Activated B cell treated with CpG ODN at 0.5 μM for 24 hours (primary cell): ENCODE measurements at regions not wholly inside any gene's neighbourhood (a gene's known extent, or its start where the extent isn't known, plus 50 kb on each side); places are given as distances from the start of the nearest gene placed in this dataset.

Experiments used
- ATAC-seq: fragments of 200-7000 bp; cut with Tn5 transposase; one replicate; pipeline ENCODE4 v1.10.0; 2021; ENCODE audit warnings: low read depth, mild to moderate bottlenecking, moderate library complexity
- CTCF ChIA-PET: fragments of 350-600 bp; sonication (Branson Sonifier 250); formaldehyde crosslinking; loops from one replicate; lab custom pipeline; 2021; ENCODE audit warnings: antibody characterized with exemption; lab: Charles Lee
- POLR2A ChIA-PET: fragments of 350-600 bp; sonication (Branson Sonifier 250); formaldehyde crosslinking; loops from one replicate; lab custom pipeline; 2021; ENCODE audit warnings: antibody characterized with exemption; lab: Charles Lee
- DNase-seq: peaks from one replicate; pipeline ENCODE4 v3.0.0; 2022
- H3K27ac Mint-ChIP-seq: one replicate; pipeline ENCODE4 v1.8.0; 2020; ENCODE audit warnings: mixed read lengths
- H3K27me3 Mint-ChIP-seq: one replicate; pipeline ENCODE4 v1.8.0; 2021; ENCODE audit warnings: mixed read lengths
- H3K36me3 Mint-ChIP-seq: one replicate; pipeline ENCODE4 v1.8.0; 2021; ENCODE audit warnings: low read depth, mixed read lengths
- H3K4me1 Mint-ChIP-seq: one replicate; pipeline ENCODE4 v1.8.0; 2021; ENCODE audit warnings: mixed read lengths
- H3K4me3 Mint-ChIP-seq: one replicate; pipeline ENCODE4 v1.8.0; 2020; ENCODE audit warnings: mild to moderate bottlenecking, mixed read lengths
- H3K9me3 Mint-ChIP-seq: one replicate; pipeline ENCODE4 v1.8.0; 2020; ENCODE audit warnings: mixed read lengths
- CTCF ChIP-seq: fragments of 200-600 bp; IDR thresholded peaks from one replicate; pipeline ENCODE4 v1.8.0; 2022; ENCODE audit warnings: antibody characterized with exemption, mild to moderate bottlenecking
- intact Hi-C: fragments of 100-400 bp; cut with micrococcal nuclease; formaldehyde crosslinking; loops from one replicate; pipeline ENCODE4 v1.15.1; 2024

- intact Hi-C loops = no loop called here
- H3K4me1 Mint-ChIP-seq = no peaks in the 10 kb centered on the region
- no peak overlapping the region for H3K27ac Mint-ChIP-seq
- TF ChIP-seq CTCF = no peak
- ATAC-seq (no peak), DNase-seq (no peak)
- POLR2A ChIA-PET = no interaction called here
- CTCF ChIA-PET = no interaction called here
- H3K4me3 Mint-ChIP-seq = no peak overlapping the region
- H3K36me3 Mint-ChIP-seq = no peaks in the 10 kb centered on the region
- H3K27me3 Mint-ChIP-seq = no peaks in the 10 kb centered on the region
- H3K9me3 Mint-ChIP-seq = peaks cover 3% of the 10 kb centered on the region
Observed at GRCh38 chr20:7571101-7571500, 369.2 kb downstream of the HAO1 start.

- H3K27ac Mint-ChIP-seq = no peak overlapping the region
- H3K4me3 Mint-ChIP-seq = no peak overlapping the region
- no peaks in the 10 kb centered on the region for H3K4me1 Mint-ChIP-seq
- DNase-seq (no peak), ATAC-seq (no peak)
- POLR2A ChIA-PET = no interaction called here
- no peaks in the 10 kb centered on the region for H3K27me3 Mint-ChIP-seq
- intact Hi-C loops = no loop called here
- H3K9me3 Mint-ChIP-seq = peaks cover 3% of the 10 kb centered on the region
- CTCF ChIA-PET = no interaction called here
- H3K36me3 Mint-ChIP-seq = no peaks in the 10 kb centered on the region
- TF ChIP-seq CTCF = no peak
Observed at GRCh38 chr20:7571521-7572055, 368.7 kb downstream of the HAO1 start.

- TF ChIP-seq CTCF = no peak
- Mint-ChIP-seq H3K4me1 (no peaks in the 10 kb centered on the region), H3K27ac (no peak overlapping the region), H3K4me3 (no peak overlapping the region), H3K9me3 (no peaks in the 10 kb centered on the region), H3K36me3 (no peaks in the 10 kb centered on the region), H3K27me3 (no peaks in the 10 kb centered on the region)
- intact Hi-C loops = no loop called here
- DNase-seq (no peak), ATAC-seq (no peak)
- ChIA-PET POLR2A (no interaction called here), CTCF (no interaction called here)
Observed at GRCh38 chr20:7579888-7580287, 360.4 kb downstream of the HAO1 start.

GRCh38 chr20:7585126-7585679 lies 355.1 kb downstream of the HAO1 start:
- ATAC-seq = no peak
- no peaks in the 10 kb centered on the region for H3K36me3 Mint-ChIP-seq
- TF ChIP-seq CTCF = no peak
- POLR2A ChIA-PET = no interaction called here
- no peak overlapping the region for H3K4me3 Mint-ChIP-seq
- intact Hi-C loops = no loop called here
- no peaks in the 10 kb centered on the region for H3K4me1 Mint-ChIP-seq
- no peaks in the 10 kb centered on the region for H3K9me3 Mint-ChIP-seq
- DNase-seq = no peak
- CTCF ChIA-PET = no interaction called here
- H3K27ac Mint-ChIP-seq = no peak overlapping the region
- H3K27me3 Mint-ChIP-seq = no peaks in the 10 kb centered on the region

GRCh38 chr20:7586481-7586880 lies 353.8 kb downstream of the HAO1 start:
- no peaks in the 10 kb centered on the region for H3K36me3 Mint-ChIP-seq

More at GRCh38 chr20:7586481-7586880, 353.8 kb downstream of the HAO1 start:
- Mint-ChIP-seq H3K27ac (no peak overlapping the region), H3K9me3 (peaks cover 1% of the 10 kb centered on the region), H3K4me1 (no peaks in the 10 kb centered on the region), H3K4me3 (no peak overlapping the region), H3K27me3 (no peaks in the 10 kb centered on the region)
- ChIA-PET CTCF (no interaction called here), POLR2A (no interaction called here)
- TF ChIP-seq CTCF = no peak
- DNase-seq (no peak), ATAC-seq (no peak)
- intact Hi-C loops = no loop called here
